HEK293 (cell line): ENCODE measurements at regions not wholly inside any gene's neighbourhood (a gene's known extent, or its start where the extent isn't known, plus 50 kb on each side); places are given as distances from the start of the nearest gene placed in this dataset.

Source experiments
- CTCF ChIA-PET: fragments of 350-600 bp; formaldehyde crosslinking; extraction: SDS; loops from one replicate; lab custom pipeline; 2021; ENCODE audit warnings: antibody characterized with exemption; lab: Yijun Ruan, JAX
- POLR2A ChIA-PET: fragments of 300-600 bp; formaldehyde crosslinking; extraction: SDS; loops from one replicate; lab custom pipeline; 2020; ENCODE audit warnings: antibody characterized with exemption, inconsistent platforms; lab: Yijun Ruan, JAX
- H3K27ac ChIP-seq: fragments of 200-500 bp; sonication (Bioruptor generic); 2 replicates; pipeline ENCODE4 v1.5.1; 2014; ENCODE audit warnings: low read depth, low read length, control low read depth, inconsistent platforms; ENCODE audit errors: extremely low read depth
- H3K36me3 ChIP-seq, 2 experiments: fragments of 200-500 bp in 1 of 2; sonication (Bioruptor generic) in 1 of 2; 1 replicate in 1 of 2; 2 replicates in 1 of 2; pipeline ENCODE4 v1.5.1; 2014 to 2017; ENCODE audit warnings: inconsistent platforms in 2 of 2, low read length in 2 of 2; ENCODE audit not compliant: control insufficient read depth in 2 of 2, insufficient read depth in 1 of 2
- H3K4me1 ChIP-seq: fragments of 200-500 bp; sonication (Bioruptor generic); 2 replicates; pipeline ENCODE4 v1.5.1; 2014; ENCODE audit warnings: mild to moderate bottlenecking, low read length, inconsistent platforms; ENCODE audit not compliant: control insufficient read depth, insufficient read depth
- H3K4me3 ChIP-seq: 2 replicates; pipeline ENCODE4 v1.5.1; 2011; ENCODE audit warnings: low read depth, mild to moderate bottlenecking, control low read depth, low read length, moderate library complexity
- H3K9me3 ChIP-seq: fragments of 200-500 bp; sonication (Bioruptor generic); 2 replicates; pipeline ENCODE4 v1.5.1; 2014; ENCODE audit warnings: low read depth, low read length, inconsistent platforms; ENCODE audit not compliant: control insufficient read depth, insufficient read depth
- GLI4 ChIP-seq: fragments of 450-650 bp; formaldehyde crosslinking; IDR thresholded peaks from 2 replicates; pipeline ENCODE4 v1.5.1; 2016; ENCODE audit warnings: missing biosample characterization, missing genetic modification characterization
- KLF10 ChIP-seq: fragments of 450-650 bp; IDR thresholded peaks from 2 replicates; pipeline ENCODE4 v1.5.1; 2018; ENCODE audit warnings: missing biosample characterization, mild to moderate bottlenecking, missing genetic modification characterization
- KLF8 ChIP-seq: fragments of 450-650 bp; formaldehyde crosslinking; IDR thresholded peaks from 2 replicates; pipeline ENCODE4 v1.5.1; 2016; ENCODE audit warnings: missing biosample characterization, missing genetic modification characterization
- REPIN1 ChIP-seq: fragments of 450-650 bp; formaldehyde crosslinking; IDR thresholded peaks from 2 replicates; pipeline ENCODE4 v1.5.1; 2017; ENCODE audit warnings: missing biosample characterization, missing genetic modification characterization, low read depth
- SETDB1 ChIP-seq: IDR thresholded peaks from one replicate; pipeline ENCODE4 v1.6.1; 2017; ENCODE audit warnings: mild to moderate bottlenecking, low read length, moderate library complexity, mixed read lengths; ENCODE audit not compliant: insufficient read length
- SP3 ChIP-seq: fragments of 450-650 bp; formaldehyde crosslinking; IDR thresholded peaks from 2 replicates; pipeline ENCODE4 v1.5.1; 2016; ENCODE audit warnings: missing biosample characterization, missing genetic modification characterization
- WT1 ChIP-seq: fragments of 450-650 bp; formaldehyde crosslinking; IDR thresholded peaks from 2 replicates; pipeline ENCODE4 v1.5.1; 2016; ENCODE audit warnings: missing biosample characterization, missing genetic modification characterization
- YY1 ChIP-seq: fragments of 450-650 bp; formaldehyde crosslinking; IDR thresholded peaks from 2 replicates; pipeline ENCODE4 v1.5.1; 2018; ENCODE audit warnings: missing biosample characterization, missing genetic modification characterization
- ZBTB20 ChIP-seq: fragments of 450-650 bp; formaldehyde crosslinking; IDR thresholded peaks from 2 replicates; pipeline ENCODE4 v1.5.1; 2016; ENCODE audit warnings: missing biosample characterization, missing genetic modification characterization
- ZFHX2 ChIP-seq: fragments of 450-650 bp; formaldehyde crosslinking; conservative IDR thresholded peaks from 2 replicates; pipeline ENCODE4 v1.5.1; 2016; ENCODE audit warnings: missing biosample characterization, missing genetic modification characterization
- ZNF114 ChIP-seq: fragments of 450-650 bp; formaldehyde crosslinking; IDR thresholded peaks from 2 replicates; pipeline ENCODE4 v1.5.0; 2017; ENCODE audit warnings: missing biosample characterization, missing genetic modification characterization
- ZNF132 ChIP-seq: fragments of 450-650 bp; formaldehyde crosslinking; IDR thresholded peaks from 2 replicates; pipeline ENCODE4 v1.5.1; 2017; ENCODE audit warnings: missing biosample characterization, missing genetic modification characterization, borderline replicate concordance
- ZNF146 ChIP-seq: fragments of 450-650 bp; formaldehyde crosslinking; IDR thresholded peaks from 2 replicates; pipeline ENCODE4 v1.5.1; 2016; ENCODE audit warnings: missing biosample characterization, missing genetic modification characterization
- ZNF169 ChIP-seq: fragments of 450-650 bp; formaldehyde crosslinking; IDR thresholded peaks from 2 replicates; pipeline ENCODE4 v1.5.1; 2016; ENCODE audit warnings: missing biosample characterization, missing genetic modification characterization
- ZNF2 ChIP-seq: fragments of 450-650 bp; formaldehyde crosslinking; IDR thresholded peaks from 2 replicates; pipeline ENCODE4 v1.5.1; 2016; ENCODE audit warnings: missing biosample characterization, missing genetic modification characterization
- ZNF221 ChIP-seq: fragments of 450-650 bp; formaldehyde crosslinking; IDR thresholded peaks from 2 replicates; pipeline ENCODE4 v1.5.1; 2017; ENCODE audit warnings: missing biosample characterization, missing genetic modification characterization, borderline replicate concordance
- ZNF335 ChIP-seq: fragments of 450-650 bp; formaldehyde crosslinking; conservative IDR thresholded peaks from 2 replicates; pipeline ENCODE4 v1.5.1; 2016; ENCODE audit warnings: missing biosample characterization, missing genetic modification characterization
- ZNF354C ChIP-seq: fragments of 450-650 bp; formaldehyde crosslinking; IDR thresholded peaks from 2 replicates; pipeline ENCODE4 v1.5.1; 2016; ENCODE audit warnings: missing biosample characterization, missing genetic modification characterization, low read depth, borderline replicate concordance
- ZNF596 ChIP-seq: fragments of 450-650 bp; IDR thresholded peaks from 2 replicates; pipeline ENCODE4 v1.5.0; 2018; ENCODE audit warnings: missing biosample characterization, mild to moderate bottlenecking, missing genetic modification characterization, moderate library complexity
- ZNF776 ChIP-seq: fragments of 450-650 bp; formaldehyde crosslinking; IDR thresholded peaks from 2 replicates; pipeline ENCODE4 v1.5.0; 2017; ENCODE audit warnings: missing biosample characterization, missing genetic modification characterization, borderline replicate concordance
- ZSCAN30 ChIP-seq: fragments of 450-650 bp; IDR thresholded peaks from 2 replicates; pipeline ENCODE4 v1.5.1; 2018; ENCODE audit warnings: missing biosample characterization, mild to moderate bottlenecking, missing genetic modification characterization, moderate library complexity
- TF ChIP-seq, protein P1 (sequence below): fragments of 450-650 bp; formaldehyde crosslinking; IDR thresholded peaks from 2 replicates; pipeline ENCODE4 v1.5.1; 2016; ENCODE audit warnings: missing biosample characterization, missing genetic modification characterization
- TF ChIP-seq, protein P2 (sequence below): fragments of 450-650 bp; formaldehyde crosslinking; optimal IDR thresholded peaks from 2 replicates; pipeline ENCODE3; 2016; ENCODE audit warnings: missing biosample characterization, mild to moderate bottlenecking, missing genetic modification characterization
- TF ChIP-seq, protein P3 (sequence below): fragments of 450-650 bp; formaldehyde crosslinking; IDR thresholded peaks from 2 replicates; pipeline ENCODE4 v1.5.1; 2016; ENCODE audit warnings: missing biosample characterization, missing genetic modification characterization
- TF ChIP-seq, protein P4 (sequence below): fragments of 450-650 bp; formaldehyde crosslinking; IDR thresholded peaks from 2 replicates; pipeline ENCODE4 v1.5.1; 2016; ENCODE audit warnings: missing biosample characterization, missing genetic modification characterization
- TF ChIP-seq, protein P5 (sequence below): fragments of 450-650 bp; formaldehyde crosslinking; IDR thresholded peaks from 2 replicates; pipeline ENCODE4 v1.5.1; 2016; ENCODE audit warnings: missing biosample characterization, missing genetic modification characterization

DNA sequence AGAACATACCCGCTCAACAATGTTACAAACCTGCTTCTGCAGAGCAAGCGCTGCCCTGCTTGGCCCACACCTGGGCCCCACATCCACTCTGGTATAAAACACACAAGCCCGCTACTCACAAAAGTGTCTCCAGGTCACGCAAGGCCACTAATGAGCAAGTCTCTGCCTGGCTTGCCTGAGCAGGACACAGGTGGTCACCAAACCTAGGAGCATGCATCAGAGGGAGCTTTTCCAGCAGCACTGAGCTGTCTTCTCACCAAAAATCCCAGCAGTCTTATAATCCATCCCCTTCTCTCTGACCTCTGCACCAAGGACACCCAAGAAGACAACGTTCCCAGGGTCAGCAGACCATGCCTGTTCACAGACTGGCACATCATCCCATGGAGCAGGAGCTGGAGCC, 100.8 kb downstream of the DLL1 start:
- Histone ChIP-seq H3K4me1 (no peaks in the 10 kb centered on the region), H3K9me3 (no peaks in the 10 kb centered on the region), H3K36me3 (no peaks in the 10 kb centered on the region)
- CTCF ChIA-PET, result no interaction called here
- TF ChIP-seq GLI4 (tag by site-specific recombination) (no peak), ZNF335 (tag by site-specific recombination) (no peak), ZNF114 (tag by site-specific recombination) (no peak)
- TF ChIP-seq, all 188 proteins: peak for 0
- Histone ChIP-seq H3K27ac (no peak overlapping the region), H3K4me3 (no peak overlapping the region)
- POLR2A ChIA-PET, result no interaction called here

DNA sequence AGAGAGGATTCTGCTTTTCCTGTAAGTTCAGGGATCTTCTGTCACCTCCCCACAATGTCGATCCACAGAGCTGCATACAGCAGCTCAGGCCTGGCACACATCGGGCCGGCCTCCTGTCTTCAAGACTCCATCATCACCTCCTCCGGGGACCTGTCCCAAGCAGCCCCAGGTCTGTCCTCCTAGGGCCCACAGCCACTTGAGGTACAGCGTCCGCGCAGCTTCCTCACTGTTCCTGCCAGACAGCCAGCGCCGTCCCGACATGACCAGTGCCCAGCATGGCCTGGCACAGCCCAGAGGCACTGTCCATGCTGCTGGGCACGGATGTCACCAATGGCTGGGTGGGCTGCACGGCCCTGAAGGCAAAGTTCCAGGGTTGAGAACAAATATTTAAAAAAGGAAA, 101.6 kb downstream of the DLL1 start:
- CTCF ChIA-PET, result no interaction called here
- H3K36me3 ChIP-seq, result no peaks in the 10 kb centered on the region
- H3K9me3 ChIP-seq, result no peaks in the 10 kb centered on the region
- no peak for TF ChIP-seq ZNF146 (tag by site-specific recombination)
- TF ChIP-seq ZNF2 (tag by site-specific recombination), result no peak
- TF ChIP-seq, protein P1, sequence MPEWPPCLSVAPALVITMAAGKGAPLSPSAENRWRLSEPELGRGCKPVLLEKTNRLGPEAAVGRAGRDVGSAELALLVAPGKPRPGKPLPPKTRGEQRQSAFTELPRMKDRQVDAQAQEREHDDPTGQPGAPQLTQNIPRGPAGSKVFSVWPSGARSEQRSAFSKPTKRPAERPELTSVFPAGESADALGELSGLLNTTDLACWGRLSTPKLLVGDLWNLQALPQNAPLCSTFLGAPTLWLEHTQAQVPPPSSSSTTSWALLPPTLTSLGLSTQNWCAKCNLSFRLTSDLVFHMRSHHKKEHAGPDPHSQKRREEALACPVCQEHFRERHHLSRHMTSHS (tag by site-specific recombination), result no peak
- TF ChIP-seq ZNF776, result no peak
- TF ChIP-seq ZNF596 (tag by site-specific recombination), result no peak
- TF ChIP-seq ZNF221 (tag by site-specific recombination), result no peak
- no peak for TF ChIP-seq YY1 (tag by site-specific recombination)
- no peak for TF ChIP-seq ZNF354C
- no peak for TF ChIP-seq SETDB1
- no peak overlapping the region for H3K27ac ChIP-seq
- H3K4me3 ChIP-seq, result no peak overlapping the region
- POLR2A ChIA-PET, result no interaction called here
- no peaks in the 10 kb centered on the region for H3K4me1 ChIP-seq

DNA sequence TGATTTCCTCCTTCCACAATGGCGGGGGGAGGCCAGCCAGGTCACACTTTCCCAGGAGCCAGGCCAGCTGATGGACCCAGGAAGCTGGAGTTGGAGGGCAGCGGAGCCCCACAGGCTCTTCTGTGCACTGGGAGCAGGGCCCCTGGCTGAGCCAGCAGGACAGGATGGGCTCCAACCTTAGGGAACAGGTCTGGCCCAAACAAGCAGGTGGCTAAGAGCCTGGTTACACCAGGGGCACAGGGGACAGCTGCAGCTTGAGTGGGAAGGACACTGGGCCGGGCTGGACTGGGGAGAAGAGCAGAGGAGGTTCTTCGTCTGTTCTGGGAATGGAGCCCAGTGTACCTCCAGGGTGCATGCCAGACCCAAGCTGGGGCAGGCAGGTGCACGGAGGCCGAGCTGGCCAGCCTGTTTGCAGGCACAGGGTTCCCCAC, 102.3 kb downstream of the DLL1 start:
- Histone ChIP-seq H3K4me3 (no peak overlapping the region), H3K27ac (no peak overlapping the region), H3K9me3 (no peaks in the 10 kb centered on the region), H3K4me1 (no peaks in the 10 kb centered on the region), H3K36me3 (no peaks in the 10 kb centered on the region)
- ChIA-PET CTCF (no interaction called here), POLR2A (no interaction called here)
- TF ChIP-seq ZNF132 (tag by site-specific recombination), result no peak
- TF ChIP-seq ZFHX2 (tag by site-specific recombination), result no peak
- no peak for TF ChIP-seq ZBTB20 (tag by site-specific recombination)
- TF ChIP-seq SP3, result no peak
- no peak for TF ChIP-seq ZNF169 (tag by site-specific recombination)
- no peak for TF ChIP-seq WT1 (tag by site-specific recombination)
- no peak for TF ChIP-seq ZSCAN30 (tag by site-specific recombination)
- TF ChIP-seq, protein P2, sequence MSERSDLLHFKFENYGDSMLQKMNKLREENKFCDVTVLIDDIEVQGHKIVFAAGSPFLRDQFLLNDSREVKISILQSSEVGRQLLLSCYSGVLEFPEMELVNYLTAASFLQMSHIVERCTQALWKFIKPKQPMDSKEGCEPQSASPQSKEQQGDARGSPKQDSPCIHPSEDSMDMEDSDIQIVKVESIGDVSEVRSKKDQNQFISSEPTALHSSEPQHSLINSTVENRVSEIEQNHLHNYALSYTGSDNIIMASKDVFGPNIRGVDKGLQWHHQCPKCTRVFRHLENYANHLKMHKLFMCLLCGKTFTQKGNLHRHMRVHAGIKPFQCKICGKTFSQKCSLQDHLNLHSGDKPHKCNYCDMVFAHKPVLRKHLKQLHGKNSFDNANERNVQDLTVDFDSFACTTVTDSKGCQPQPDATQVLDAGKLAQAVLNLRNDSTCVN, result no peak
- TF ChIP-seq, protein P3, sequence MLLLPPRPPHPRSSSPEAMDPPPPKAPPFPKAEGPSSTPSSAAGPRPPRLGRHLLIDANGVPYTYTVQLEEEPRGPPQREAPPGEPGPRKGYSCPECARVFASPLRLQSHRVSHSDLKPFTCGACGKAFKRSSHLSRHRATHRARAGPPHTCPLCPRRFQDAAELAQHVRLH, result no peak
- TF ChIP-seq REPIN1 (tag by site-specific recombination), result no peak
- TF ChIP-seq, protein P4, sequence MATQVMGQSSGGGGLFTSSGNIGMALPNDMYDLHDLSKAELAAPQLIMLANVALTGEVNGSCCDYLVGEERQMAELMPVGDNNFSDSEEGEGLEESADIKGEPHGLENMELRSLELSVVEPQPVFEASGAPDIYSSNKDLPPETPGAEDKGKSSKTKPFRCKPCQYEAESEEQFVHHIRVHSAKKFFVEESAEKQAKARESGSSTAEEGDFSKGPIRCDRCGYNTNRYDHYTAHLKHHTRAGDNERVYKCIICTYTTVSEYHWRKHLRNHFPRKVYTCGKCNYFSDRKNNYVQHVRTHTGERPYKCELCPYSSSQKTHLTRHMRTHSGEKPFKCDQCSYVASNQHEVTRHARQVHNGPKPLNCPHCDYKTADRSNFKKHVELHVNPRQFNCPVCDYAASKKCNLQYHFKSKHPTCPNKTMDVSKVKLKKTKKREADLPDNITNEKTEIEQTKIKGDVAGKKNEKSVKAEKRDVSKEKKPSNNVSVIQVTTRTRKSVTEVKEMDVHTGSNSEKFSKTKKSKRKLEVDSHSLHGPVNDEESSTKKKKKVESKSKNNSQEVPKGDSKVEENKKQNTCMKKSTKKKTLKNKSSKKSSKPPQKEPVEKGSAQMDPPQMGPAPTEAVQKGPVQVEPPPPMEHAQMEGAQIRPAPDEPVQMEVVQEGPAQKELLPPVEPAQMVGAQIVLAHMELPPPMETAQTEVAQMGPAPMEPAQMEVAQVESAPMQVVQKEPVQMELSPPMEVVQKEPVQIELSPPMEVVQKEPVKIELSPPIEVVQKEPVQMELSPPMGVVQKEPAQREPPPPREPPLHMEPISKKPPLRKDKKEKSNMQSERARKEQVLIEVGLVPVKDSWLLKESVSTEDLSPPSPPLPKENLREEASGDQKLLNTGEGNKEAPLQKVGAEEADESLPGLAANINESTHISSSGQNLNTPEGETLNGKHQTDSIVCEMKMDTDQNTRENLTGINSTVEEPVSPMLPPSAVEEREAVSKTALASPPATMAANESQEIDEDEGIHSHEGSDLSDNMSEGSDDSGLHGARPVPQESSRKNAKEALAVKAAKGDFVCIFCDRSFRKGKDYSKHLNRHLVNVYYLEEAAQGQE (tag by site-specific recombination), result no peak
- TF ChIP-seq, protein P5, sequence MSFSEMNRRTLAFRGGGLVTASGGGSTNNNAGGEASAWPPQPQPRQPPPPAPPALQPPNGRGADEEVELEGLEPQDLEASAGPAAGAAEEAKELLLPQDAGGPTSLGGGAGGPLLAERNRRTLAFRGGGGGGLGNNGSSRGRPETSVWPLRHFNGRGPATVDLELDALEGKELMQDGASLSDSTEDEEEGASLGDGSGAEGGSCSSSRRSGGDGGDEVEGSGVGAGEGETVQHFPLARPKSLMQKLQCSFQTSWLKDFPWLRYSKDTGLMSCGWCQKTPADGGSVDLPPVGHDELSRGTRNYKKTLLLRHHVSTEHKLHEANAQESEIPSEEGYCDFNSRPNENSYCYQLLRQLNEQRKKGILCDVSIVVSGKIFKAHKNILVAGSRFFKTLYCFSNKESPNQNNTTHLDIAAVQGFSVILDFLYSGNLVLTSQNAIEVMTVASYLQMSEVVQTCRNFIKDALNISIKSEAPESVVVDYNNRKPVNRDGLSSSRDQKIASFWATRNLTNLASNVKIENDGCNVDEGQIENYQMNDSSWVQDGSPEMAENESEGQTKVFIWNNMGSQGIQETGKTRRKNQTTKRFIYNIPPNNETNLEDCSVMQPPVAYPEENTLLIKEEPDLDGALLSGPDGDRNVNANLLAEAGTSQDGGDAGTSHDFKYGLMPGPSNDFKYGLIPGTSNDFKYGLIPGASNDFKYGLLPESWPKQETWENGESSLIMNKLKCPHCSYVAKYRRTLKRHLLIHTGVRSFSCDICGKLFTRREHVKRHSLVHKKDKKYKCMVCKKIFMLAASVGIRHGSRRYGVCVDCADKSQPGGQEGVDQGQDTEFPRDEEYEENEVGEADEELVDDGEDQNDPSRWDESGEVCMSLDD (tag by site-specific recombination), result no peak
- no peak for TF ChIP-seq KLF8 (tag by site-specific recombination)
- no peak for TF ChIP-seq KLF10 (tag by site-specific recombination)
